KOPT-K1 (cell line): ENCODE measurements at regions not wholly inside any gene's neighbourhood (a gene's known extent, or its start where the extent isn't known, plus 50 kb on each side); places are given as distances from the start of the nearest gene placed in this dataset.
"Not testable (repeated sequence)": the region's sequence is repeated elsewhere in the genome, so short reads cannot be mapped to it uniquely, and the experiment has no call there.

Experiments
- H3K27ac ChIP-seq: fragments of 200-600 bp; sonication (generic); 2 replicates; pipeline ENCODE4 v1.5.1; 2016; ENCODE audit warnings: antibody characterized with exemption, mild to moderate bottlenecking, low read depth, low read length; ENCODE audit not compliant: poor library complexity, severe bottlenecking
- H3K36me3 ChIP-seq: fragments of 200-600 bp; sonication (generic); 2 replicates; pipeline ENCODE4 v1.5.1; 2017; ENCODE audit warnings: antibody characterized with exemption, mild to moderate bottlenecking, low read length, moderate library complexity; ENCODE audit not compliant: insufficient read depth
- H3K9me3 ChIP-seq: fragments of 200-600 bp; sonication (generic); 2 replicates; pipeline ENCODE4 v1.5.1; 2017; ENCODE audit warnings: antibody characterized with exemption, low read length, mild to moderate bottlenecking; ENCODE audit not compliant: insufficient read depth, poor library complexity, severe bottlenecking

DNA sequence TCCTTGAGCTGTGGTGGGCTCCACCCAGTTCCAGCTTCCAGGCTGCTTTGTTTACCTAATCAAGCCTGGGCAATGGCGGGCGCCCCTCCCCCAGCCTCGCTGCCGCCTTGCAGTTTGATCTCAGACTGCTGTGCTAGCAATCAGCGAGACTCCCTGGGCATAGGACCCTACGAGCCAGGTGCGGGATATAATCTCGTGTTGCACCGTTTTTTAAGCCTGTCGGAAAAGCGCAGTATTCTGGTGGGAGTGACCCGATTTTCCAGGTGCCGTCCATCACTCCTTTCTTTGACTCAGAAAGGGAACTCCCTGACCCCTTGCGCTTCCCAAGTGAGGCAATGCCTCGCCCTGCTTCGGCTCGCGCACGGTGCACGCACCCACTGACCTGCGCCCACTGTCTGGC lies 133.0 kb upstream of the TCF4 start:
- H3K27ac ChIP-seq, H3K36me3 ChIP-seq: not testable (repeated sequence)

DNA sequence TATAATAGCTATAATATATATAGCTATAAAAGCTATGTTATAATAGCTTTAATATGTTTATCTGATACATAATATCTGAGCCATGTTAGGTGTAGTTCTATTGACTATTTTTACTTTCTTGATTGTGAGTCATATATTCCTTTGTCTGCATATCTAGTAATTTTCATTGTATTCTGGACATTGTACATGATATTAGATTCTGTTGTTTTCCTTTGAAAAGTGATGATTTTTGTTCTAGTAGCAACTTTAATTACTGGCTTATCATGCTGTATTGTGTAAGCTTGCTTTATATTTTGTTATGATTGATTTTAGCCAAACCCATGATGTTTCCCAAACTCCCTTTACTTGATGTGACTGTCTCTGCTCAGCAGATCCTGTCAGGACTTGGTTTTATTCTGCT lies 125.7 kb upstream of the TCF4 start:
- Histone ChIP-seq H3K27ac (no peak overlapping the region), H3K9me3 (no peaks in the 10 kb centered on the region), H3K36me3 (no peaks in the 10 kb centered on the region)

More for the DNA sequence above, 133.0 kb upstream of the TCF4 start:
- H3K9me3 ChIP-seq = not testable (repeated sequence)

DNA sequence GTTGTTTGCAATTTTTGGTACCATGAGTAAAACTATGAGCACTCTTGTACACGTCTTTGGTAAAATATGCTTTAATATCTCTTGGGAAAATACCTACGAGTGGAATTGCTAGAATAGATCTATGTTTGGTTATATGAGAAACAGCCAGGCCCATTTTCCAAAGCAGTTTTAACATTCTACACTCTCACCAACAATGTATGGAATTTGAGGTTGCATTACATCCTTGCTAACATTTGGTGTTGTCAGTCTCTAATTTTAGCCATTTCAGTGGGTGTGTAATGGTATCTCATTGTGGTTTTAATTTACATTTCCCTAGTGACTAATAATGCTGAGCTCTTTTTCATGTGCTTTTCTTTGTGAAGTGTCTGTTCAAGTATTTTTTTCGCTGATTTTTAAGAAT lies 118.9 kb upstream of the TCF4 start:
- no peak overlapping the region for H3K27ac ChIP-seq
- no peaks in the 10 kb centered on the region for H3K36me3 ChIP-seq
- H3K9me3 ChIP-seq = no peaks in the 10 kb centered on the region

DNA sequence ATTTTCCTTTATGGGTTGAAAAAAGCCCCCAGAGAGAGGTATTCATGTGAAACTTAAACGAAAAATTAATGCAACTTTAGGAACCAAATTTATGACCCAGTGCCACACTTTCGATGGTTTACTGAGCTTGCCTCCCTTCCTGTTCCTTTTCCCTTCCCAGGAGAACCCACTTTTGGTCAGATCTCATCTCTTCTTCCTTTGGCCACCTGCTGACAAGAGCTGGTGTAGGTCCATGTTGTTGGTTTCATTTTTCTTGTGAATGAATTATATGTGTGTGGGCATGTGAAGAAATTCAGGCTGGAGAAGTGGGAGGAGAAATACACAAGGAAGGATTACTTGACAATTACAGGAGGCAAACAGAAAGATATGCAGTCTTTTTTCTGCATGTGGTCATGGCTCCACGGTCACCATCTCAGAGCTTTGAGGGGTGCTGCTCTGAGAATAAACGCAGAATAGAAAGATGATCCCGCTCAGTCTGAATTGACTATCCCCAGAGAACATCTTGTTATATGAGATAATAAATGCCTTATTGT lies 111.3 kb upstream of the TCF4 start:
- H3K27ac ChIP-seq = no peak overlapping the region
- H3K9me3 ChIP-seq = no peaks in the 10 kb centered on the region
- no peaks in the 10 kb centered on the region for H3K36me3 ChIP-seq

DNA sequence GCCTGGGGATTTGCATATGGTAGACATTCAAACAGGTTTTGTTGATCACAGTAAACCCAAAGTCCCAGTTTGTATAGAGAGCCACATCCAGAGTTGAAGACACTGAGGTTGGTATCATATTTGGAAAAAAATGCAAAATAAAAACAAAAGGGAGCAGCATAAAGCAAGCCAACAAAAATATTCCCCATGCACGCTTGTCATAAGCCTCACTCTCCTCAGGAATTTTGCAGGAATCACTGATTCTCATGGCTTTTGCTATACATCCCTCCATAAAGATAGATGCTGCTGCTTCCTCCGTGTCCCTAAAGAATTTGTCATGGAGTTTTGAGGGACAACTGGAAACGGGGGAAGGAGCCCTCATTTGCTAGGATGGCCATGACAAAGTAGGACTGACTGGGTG lies 108.8 kb upstream of the TCF4 start:
- Histone ChIP-seq H3K36me3 (no peaks in the 10 kb centered on the region), H3K27ac (no peak overlapping the region), H3K9me3 (no peaks in the 10 kb centered on the region)

DNA sequence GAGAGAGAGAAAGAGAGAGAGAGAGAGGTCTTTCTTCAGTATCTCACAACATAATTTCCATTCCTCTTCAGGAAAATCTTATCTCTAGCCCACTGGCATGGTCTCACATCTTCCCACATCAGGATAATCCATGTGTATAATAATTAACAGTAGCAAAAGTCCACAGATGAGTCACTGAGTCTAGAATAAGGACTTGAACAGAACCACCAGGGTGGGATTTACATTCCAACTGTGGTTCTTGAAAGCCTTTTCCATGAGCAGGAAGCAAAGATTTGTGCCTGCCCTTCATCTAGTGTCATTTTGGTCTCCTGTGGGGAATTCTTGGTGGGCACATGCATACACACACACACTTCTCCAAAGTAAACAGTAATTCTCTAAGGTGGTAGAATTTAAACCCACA lies 107.1 kb upstream of the TCF4 start:
- H3K9me3 ChIP-seq = no peaks in the 10 kb centered on the region

DNA sequence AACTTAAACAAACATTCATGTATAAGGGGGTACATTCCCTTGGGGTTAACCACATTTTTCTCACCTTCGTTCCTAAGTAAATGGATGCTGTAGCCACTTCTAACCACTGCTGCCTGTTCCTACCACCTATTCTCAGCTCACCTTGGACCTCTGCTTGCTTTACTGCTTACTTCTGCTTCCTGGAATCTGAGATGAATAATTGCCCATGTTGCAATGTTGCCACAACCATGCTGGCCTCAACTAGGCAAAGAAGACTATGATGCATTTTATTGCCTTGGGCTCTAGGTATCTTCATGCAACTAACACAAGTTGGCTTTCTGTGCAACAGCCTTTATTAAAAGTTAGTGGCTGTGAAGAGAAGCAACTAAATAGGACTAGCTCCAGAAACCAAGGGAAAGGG lies 106.3 kb upstream of the TCF4 start:
- Histone ChIP-seq H3K36me3 (no peaks in the 10 kb centered on the region), H3K27ac (no peak overlapping the region), H3K9me3 (no peaks in the 10 kb centered on the region)

More for the DNA sequence above, 107.1 kb upstream of the TCF4 start:
- Histone ChIP-seq H3K27ac (no peak overlapping the region), H3K36me3 (no peaks in the 10 kb centered on the region)

DNA sequence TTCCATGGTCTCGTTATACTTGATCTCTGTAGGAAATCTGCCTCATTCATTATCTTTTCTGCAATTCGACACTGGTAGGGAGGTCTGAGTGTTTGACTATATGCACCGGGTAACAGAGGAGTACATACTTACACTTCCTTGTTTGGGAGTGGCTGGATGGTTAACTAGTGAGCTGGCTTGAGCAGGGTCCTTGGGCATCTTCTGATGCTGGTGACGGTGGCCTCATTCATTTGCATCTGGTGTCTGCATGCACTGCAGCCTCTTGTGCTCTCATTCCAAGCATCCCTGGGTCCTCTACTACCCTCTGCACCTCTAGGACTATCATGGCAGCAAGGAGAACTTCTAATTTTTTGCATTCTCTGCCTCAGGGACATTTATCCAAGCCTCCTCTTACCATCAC lies 100.0 kb upstream of the TCF4 start:
- H3K9me3 ChIP-seq = no peaks in the 10 kb centered on the region
- H3K36me3 ChIP-seq = no peaks in the 10 kb centered on the region
- no peak overlapping the region for H3K27ac ChIP-seq

DNA sequence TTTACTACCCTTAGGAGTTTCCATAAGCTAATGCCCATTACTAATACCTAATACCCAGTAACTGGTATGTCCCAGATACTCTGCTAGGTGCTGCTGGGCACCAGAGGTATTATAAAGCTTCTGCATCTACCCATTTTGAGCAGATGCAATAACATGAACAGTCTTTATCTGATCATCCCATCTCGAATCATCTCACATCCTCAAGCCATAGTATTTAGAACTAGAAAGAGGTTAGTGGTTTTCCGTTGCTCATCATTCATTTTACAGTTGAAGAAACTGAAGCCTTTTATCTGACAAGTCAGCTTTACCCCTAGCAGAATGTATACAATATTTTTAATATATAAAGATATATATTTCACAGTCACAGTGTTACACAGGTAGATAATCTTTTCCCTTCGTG lies 99.1 kb upstream of the TCF4 start:
- H3K36me3 ChIP-seq = no peaks in the 10 kb centered on the region
- no peak overlapping the region for H3K27ac ChIP-seq
- no peaks in the 10 kb centered on the region for H3K9me3 ChIP-seq

DNA sequence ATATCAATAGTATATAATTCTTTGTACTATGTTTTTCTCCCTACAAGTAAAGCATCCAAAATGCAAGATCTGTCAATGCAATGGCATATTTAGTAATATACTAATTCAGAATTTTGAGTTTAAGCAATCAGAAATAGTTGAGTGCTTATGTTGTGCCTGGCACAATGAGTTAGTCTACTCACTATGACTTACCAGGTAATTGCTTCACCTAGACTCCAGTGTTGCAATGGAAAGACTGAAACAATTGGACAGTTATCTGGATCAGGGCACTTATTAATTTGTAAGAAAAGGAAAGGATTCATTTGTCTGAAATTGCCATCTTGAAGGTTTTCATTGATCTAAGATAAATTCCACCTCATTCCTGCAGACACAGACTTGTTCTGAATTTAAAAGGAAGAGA lies 97.6 kb upstream of the TCF4 start:
- no peaks in the 10 kb centered on the region for H3K36me3 ChIP-seq
- no peaks in the 10 kb centered on the region for H3K9me3 ChIP-seq

DNA sequence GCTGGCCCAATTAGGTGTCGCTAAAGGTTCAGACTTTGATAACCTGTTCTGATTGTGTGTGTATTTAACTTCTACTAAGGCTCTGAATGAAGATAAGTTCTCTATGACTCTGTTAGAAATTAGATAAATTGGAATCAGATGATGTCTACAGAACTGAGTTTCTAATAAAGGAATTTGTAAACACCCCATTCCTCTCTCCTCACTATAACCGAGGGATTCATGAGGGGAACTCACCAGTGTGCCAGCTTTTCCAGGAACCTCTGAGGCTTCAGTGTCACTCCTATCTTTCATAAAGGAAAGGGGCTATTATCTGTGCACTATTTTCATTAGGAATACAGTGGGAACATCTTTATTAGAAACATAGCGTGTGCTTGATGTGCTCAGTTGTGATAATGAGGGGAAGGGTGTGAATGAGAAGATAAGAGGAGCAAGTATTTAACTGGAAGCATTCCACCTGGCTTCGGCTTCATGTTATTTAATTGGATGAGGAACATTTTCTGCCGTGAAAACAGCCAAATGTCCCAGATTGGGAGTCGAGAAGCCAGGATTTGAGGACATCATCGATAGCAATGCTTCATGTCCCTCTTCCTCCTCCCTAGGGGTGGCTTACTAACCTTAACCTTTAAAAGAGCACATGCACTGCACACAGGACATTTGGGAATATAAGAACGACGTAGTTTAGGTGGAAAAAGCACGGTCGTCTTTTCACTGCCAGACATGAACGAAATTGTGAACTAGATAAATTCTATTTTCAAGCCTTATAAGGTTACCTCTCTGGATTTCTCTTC lies 84.8 kb upstream of the TCF4 start:
- no peaks in the 10 kb centered on the region for H3K9me3 ChIP-seq
- no peak overlapping the region for H3K27ac ChIP-seq
- no peaks in the 10 kb centered on the region for H3K36me3 ChIP-seq

More for the DNA sequence above, 97.6 kb upstream of the TCF4 start:
- no peak overlapping the region for H3K27ac ChIP-seq

DNA sequence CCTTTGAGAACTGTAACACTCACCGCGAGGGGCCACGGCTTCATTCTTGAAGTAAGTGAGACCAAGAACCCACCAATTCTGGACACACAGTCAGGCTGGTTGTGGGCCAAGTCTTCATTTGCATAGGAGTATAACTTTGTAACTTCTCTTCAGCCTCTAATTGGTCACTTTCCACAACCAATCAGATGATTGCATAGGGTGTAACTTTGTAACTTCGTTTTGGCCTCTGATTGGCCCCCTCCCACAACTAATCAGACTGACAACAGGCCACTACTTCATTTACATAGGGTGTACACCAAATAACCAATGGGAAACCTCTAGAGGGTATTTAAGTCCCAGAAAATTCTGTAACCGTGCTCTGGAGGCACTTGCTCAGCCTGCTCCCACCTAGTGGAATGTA lies 77.5 kb upstream of the TCF4 start:
- no peaks in the 10 kb centered on the region for H3K9me3 ChIP-seq
- H3K27ac ChIP-seq = no peak overlapping the region
- H3K36me3 ChIP-seq = no peaks in the 10 kb centered on the region

DNA sequence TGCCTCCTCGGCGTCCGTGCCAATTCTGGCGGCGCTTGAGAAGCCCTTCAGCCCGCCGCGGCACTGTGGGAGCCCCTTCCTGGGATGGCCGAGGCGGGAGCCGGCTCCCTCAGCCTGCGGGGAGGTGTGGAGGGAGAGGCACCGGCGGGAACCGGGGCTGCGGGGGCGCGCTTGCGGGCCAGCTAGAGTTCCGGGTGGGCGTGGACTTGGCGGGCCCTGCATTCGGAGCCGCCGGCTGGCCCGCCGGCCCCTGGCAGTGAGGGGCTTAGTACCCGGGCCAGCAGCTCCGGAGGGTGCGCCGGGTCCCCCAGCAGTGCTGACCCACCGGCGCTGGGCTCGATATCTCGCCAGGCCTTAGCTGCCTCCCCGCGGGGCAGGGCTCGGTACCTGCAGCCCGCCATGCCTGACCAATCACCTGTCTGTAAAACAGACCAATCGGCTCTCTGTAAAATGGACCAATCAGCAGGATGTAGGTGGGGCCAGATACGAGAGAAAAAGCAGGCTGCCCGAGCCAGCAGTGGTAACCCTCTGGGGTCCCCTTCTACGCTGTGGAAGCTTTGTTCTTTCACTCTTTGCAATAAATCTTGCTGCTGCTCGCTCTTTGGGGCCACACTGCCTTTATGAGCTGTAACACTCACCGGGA lies 76.9 kb upstream of the TCF4 start:
- not testable (repeated sequence) for H3K36me3 ChIP-seq, H3K9me3 ChIP-seq, H3K27ac ChIP-seq

DNA sequence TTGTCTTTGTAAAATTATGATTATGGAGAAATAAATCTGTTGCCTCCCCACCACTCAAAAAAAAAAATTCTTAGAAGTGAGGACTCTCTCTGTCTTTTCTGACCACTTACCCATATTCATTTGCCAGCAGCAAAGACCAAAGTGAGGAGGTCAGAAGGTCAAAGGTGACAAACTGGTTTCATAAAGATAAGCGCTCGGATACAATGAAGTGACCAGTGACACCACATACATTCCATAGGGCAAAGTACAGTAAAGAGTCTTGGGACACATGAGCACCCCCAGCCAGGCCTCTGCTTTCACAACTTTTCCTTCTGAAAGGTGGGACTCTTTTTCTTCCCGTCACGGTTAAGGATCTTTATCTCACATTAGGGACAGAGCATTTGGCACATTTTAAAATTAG lies 75.9 kb upstream of the TCF4 start:
- H3K9me3 ChIP-seq = no peaks in the 10 kb centered on the region
- H3K27ac ChIP-seq = no peak overlapping the region
- H3K36me3 ChIP-seq = no peaks in the 10 kb centered on the region

DNA sequence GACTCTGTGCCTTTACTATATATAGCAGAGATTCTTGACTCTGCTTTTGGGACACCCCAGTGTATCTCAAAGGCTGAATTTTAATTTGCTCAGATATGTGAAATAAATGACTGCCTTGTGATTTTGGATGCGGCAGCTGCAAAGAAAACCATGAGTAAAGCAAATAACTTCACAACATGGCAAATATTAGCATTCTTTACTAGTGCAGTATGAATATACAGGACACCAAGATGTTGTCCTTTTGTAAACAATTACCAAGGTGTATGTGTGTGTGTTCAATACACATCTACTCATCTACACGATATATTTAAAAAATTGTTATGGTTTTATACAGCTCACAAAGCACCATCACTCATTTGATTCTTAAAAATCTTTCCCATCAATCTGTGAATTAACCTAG lies 70.6 kb upstream of the TCF4 start:
- Histone ChIP-seq H3K36me3 (no peaks in the 10 kb centered on the region), H3K9me3 (no peaks in the 10 kb centered on the region), H3K27ac (no peak overlapping the region)
